SK-N-SH (cell line): ENCODE measurements at regions not wholly inside any gene's neighbourhood (a gene's known extent, or its start where the extent isn't known, plus 50 kb on each side); places are given as distances from the start of the nearest gene placed in this dataset.

ENCODE experiments used
- CTCF ChIP-seq: fragments of 200-600 bp; sonication (generic); IDR thresholded peaks from 2 replicates; pipeline ENCODE4 v1.6.1; 2017; ENCODE audit warnings: antibody characterized with exemption, mild to moderate bottlenecking, moderate library complexity
- POLR2AphosphoS5 ChIP-seq: IDR thresholded peaks from 2 replicates; pipeline ENCODE4 v1.6.1; 2012; ENCODE audit warnings: low read depth, low read length
- SMC3 ChIP-seq: IDR thresholded peaks from 2 replicates; pipeline ENCODE4 v1.6.1; 2012; ENCODE audit warnings: low read depth, low read length, improper control_type of control experiment
- TF ChIP-seq, protein P1 (sequence below): IDR thresholded peaks from 2 replicates; pipeline ENCODE4 v1.4.0; 2012; ENCODE audit warnings: low read depth, borderline replicate concordance

GRCh38 chr3:130826516-130827182, 67.2 kb upstream of the ATP2C1 start:
- no peak for TF ChIP-seq CTCF
- TF ChIP-seq SMC3, result no peak
- TF ChIP-seq POLR2AphosphoS5, result no peak
- TF ChIP-seq, protein P1, sequence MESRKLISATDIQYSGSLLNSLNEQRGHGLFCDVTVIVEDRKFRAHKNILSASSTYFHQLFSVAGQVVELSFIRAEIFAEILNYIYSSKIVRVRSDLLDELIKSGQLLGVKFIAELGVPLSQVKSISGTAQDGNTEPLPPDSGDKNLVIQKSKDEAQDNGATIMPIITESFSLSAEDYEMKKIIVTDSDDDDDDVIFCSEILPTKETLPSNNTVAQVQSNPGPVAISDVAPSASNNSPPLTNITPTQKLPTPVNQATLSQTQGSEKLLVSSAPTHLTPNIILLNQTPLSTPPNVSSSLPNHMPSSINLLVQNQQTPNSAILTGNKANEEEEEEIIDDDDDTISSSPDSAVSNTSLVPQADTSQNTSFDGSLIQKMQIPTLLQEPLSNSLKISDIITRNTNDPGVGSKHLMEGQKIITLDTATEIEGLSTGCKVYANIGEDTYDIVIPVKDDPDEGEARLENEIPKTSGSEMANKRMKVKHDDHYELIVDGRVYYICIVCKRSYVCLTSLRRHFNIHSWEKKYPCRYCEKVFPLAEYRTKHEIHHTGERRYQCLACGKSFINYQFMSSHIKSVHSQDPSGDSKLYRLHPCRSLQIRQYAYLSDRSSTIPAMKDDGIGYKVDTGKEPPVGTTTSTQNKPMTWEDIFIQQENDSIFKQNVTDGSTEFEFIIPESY, result no peak
